Heart left ventricle (tissue), 13 donors: ENCODE measurements at regions not wholly inside any gene's neighbourhood (a gene's known extent, or its start where the extent isn't known, plus 50 kb on each side); places are given as distances from the start of the nearest gene placed in this dataset.

Source experiments
- POLR2A ChIP-seq, 2 donors: fragments of 450-650 bp; IDR thresholded peaks; one replicate each; pipeline ENCODE4 v1.6.1; 2017; ENCODE audit warnings: antibody characterized with exemption in 2 of 2, mild to moderate bottlenecking in 2 of 2, moderate library complexity in 2 of 2
- TF ChIP-seq, protein P1 (sequence below), 12 donors: fragments of 200-600 bp; sonication (generic) in 4 of 12; IDR thresholded peaks; one replicate each; pipeline versions ENCODE4 v1.5.0 to v1.8.0; 2018 to 2022; ENCODE audit warnings: antibody characterized with exemption in 12 of 12, mild to moderate bottlenecking in 5 of 12
- donor health status: ischemic (EF 13 %, LVEDD 7.1; RV severe dilation, severe dysfunction).
- donor health status: DM: no; HTN: yes; CAD: no.
- donor health status: DM: no; HTN: no; CAD: no.
- donor health status: ischemic (EF 25% LVEDD 6.9; RV normal size, moderate dysfunction).
- donor health status: ischemic (EF 25% LVEDD 5.7; RV mildly dilated, moderate dysfunction).
- donor health status: ischemic (EF 35%, LVEDD 5.7; RV mildly dilated, moderate dysfunction).
- donor health status: nonischemic (EF 11% LVEDD 7.7; RV severe dilation, severe dysfunction).
- donor health status: DM: yes; HTN: yes; CAD: no.
- donor health status: PGD.
- donor health status: ischemic (EF 29% LVEDD 5.4; RV normal size, mild dysfunction).
- donor health status: nonischemic (EF 23%, LVEDD 6.1; RV moderate dilation, normal function).

DNA sequence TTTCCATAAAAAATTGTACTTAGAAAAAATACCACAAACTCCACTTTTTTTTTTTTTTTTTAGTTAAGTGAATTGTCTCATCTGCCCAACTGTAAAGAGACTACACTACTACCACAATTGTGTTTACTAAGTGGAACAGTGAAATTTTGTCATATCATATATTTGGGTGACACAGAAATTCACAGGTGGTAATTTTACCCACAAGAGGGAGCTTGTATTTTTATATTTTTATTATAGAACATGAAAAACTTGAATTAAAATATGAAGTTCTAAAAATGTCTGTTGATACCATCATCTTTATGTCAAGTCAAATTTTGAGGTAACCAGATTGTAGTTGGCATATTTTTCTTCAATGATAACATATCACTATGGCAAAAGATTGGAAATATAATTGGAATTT lies 329.4 kb upstream of the SOX5 start:
- TF ChIP-seq, protein P1, sequence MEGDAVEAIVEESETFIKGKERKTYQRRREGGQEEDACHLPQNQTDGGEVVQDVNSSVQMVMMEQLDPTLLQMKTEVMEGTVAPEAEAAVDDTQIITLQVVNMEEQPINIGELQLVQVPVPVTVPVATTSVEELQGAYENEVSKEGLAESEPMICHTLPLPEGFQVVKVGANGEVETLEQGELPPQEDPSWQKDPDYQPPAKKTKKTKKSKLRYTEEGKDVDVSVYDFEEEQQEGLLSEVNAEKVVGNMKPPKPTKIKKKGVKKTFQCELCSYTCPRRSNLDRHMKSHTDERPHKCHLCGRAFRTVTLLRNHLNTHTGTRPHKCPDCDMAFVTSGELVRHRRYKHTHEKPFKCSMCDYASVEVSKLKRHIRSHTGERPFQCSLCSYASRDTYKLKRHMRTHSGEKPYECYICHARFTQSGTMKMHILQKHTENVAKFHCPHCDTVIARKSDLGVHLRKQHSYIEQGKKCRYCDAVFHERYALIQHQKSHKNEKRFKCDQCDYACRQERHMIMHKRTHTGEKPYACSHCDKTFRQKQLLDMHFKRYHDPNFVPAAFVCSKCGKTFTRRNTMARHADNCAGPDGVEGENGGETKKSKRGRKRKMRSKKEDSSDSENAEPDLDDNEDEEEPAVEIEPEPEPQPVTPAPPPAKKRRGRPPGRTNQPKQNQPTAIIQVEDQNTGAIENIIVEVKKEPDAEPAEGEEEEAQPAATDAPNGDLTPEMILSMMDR (IDR thresholded peaks at IDR 0.05): no peak
- TF ChIP-seq POLR2A (IDR thresholded peaks at IDR 0.05): no peak
